Activated effector memory CD4-positive, alpha-beta T cell treated with anti-CD3 and anti-CD28 coated beads, Interleukin-2, amount 50 U/mL, for 16 hours (primary cell): ENCODE measurements at regions not wholly inside any gene's neighbourhood (a gene's known extent, or its start where the extent isn't known, plus 50 kb on each side); places are given as distances from the start of the nearest gene placed in this dataset.
"Not testable (repeated sequence)": the region's sequence is repeated elsewhere in the genome, so short reads cannot be mapped to it uniquely, and the experiment has no call there.

Experiments used
- DNase-seq: peaks from one replicate; pipeline ENCODE4 v3.0.0-alpha.2; 2020

DNA sequence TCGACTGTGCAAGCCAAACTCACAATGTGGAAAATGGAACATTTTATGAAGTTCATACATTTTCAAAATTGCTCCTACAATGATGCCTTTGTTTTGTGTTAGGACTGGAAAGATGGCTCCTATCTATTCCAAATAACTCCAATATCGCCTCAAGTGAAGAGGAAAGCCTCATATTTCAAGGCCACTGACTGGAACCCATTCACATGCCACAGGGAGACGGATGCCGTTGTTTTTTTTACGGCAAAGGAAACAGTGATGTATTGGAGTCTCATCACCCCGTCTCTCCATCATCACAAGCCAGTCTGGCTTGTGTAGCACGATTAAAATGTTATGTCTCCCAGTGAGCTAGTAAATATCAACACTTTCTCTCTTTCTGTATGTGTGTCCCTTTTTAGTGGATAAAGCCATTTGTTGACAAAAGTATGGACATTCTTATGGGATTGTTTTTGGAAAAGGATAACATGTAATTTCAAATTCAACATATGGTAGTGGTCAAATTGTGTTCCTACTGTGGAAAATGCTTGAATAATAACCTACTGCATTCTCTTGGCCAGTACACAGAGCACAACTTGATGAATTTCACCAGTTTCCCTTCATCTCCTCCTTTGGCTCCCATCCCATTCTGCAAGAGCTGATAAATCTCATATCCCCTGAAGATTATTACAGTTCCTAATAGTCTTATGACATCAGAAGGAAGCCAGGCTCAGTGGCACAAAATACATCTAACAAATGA lies 109.5 kb upstream of the PITRM1 start:
- no peak for DNase-seq

DNA sequence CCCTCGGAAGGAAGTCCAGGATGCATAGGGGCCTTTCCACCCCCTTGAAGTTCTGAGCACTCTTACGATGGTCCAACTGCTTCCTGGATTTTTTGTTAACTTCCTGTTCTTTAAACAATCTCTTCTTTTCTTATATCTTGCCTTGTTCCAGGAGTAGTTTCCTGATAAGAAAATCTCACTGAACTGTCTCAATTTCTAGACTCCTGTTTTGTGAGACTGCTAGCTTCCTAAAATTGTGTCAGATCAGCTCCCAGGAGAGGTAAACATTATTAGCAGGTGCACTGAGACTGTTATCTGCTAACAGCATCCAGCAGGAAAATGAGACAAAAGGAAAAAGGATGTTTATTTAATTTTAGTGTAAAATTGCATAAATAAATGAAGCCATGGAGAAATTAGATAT lies 106.2 kb upstream of the PITRM1 start:
- DNase-seq, result no peak

DNA sequence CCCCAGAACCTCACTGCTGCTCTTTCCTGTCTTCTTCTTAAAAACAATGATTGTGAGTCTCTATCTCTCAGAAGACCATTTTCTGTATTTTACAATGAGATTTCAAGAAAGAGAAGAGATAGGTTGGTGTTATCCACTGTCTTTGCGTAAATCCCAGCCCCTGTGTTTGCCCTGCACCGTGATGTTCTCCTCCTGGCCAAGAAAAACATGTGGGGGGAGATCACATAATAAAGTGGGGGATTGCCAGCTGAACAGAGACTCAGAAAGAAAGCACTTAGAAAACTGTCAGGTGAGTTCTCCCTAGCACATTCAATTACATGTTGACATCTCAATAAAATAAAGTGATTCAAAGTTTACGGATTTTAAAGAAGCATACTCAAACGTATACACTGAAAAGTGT lies 105.0 kb upstream of the PITRM1 start:
- no peak for DNase-seq

- no peak for DNase-seq
Observed at GRCh38 chr10:3274414-3274813, 101.8 kb upstream of the PITRM1 start.

- no peak for DNase-seq
Observed at GRCh38 chr10:3273966-3274365, 101.4 kb upstream of the PITRM1 start.

DNA sequence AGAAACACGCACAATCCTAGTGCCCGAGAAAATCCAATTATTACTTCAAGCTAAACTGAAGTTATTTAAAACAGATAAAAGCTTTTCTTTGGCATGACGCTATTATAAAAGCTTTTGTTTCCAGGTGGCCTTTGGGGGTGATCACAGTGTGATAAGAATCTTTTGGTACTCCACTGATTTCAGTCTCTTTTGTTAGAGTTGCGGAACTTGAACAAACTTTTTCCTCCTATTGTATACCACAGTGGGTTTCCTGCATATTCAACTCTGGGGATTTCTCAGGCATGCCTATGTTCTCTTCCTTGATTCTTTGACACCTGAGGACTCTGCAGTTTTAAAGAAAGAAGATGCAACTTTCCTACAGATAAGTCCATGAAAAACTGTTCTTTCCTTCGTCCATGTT lies 99.7 kb upstream of the PITRM1 start:
- no peak for DNase-seq

GRCh38 chr10:3271354-3272115 lies 99.0 kb upstream of the PITRM1 start:
- DNase-seq, result no peak

DNA sequence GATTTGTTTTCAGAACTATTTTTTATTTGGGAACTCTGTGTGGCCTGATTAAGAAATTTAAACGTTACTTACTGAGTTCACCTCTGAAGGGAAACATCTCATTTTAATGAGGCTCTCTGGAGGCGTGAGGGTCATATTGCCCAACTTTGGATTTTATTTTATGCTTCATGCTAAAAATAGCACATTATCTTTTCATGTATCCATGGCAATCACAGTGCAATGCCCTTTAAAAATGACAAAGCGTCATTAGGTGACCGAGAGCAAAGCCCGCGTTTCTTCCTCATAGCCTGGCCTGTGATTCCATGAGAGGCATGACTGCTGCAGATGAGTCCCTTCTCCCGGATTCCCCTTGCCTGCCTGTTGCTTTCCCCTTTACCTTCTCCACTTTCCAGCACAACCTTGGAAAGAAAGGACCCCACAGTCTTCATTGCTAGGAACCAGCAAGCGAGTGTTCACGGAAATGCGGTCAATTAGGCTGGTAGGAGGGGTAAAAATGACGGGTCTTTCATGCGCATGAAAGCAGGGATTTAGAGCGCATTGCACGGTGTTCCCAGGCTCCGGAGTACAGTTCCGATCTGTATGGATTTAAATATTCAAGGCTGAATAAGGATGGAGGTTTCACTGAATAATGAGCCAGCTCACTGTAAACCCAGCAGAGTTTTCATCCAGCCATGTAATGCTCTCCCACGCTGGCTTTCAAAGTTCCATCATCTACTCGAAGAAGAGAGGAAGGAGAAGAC lies 98.2 kb upstream of the PITRM1 start:
- DNase-seq, result no peak

- no peak for DNase-seq
Observed at GRCh38 chr10:3268025-3268424, 95.4 kb upstream of the PITRM1 start.

GRCh38 chr10:3265088-3265487 lies 92.5 kb upstream of the PITRM1 start:
- no peak for DNase-seq

GRCh38 chr10:3264161-3264761 lies 91.7 kb upstream of the PITRM1 start:
- no peak for DNase-seq

GRCh38 chr10:3263747-3264146 lies 91.2 kb upstream of the PITRM1 start:
- no peak for DNase-seq

DNA sequence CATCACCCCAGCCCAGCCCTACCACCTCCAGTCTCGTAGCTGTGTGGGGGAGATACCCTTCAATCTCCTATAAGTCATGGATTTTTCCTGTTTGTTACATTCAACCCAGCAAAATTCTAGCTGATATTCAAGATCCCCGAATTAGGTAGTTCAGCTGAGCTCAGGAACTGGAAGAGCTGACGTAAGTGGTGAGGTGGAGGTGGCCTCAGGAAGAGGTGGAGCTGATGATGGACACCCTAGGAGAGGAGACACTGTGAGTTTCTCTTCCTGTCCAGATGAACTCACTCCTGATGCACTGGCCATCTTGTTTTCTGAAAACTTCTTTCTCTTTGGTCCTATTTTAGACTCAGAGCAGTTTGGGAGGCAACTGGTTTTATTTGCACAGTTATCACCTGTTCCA lies 90.5 kb upstream of the PITRM1 start:
- no peak for DNase-seq

- DNase-seq, result no peak
Observed at GRCh38 chr10:3261921-3262320, 89.3 kb upstream of the PITRM1 start.

DNA sequence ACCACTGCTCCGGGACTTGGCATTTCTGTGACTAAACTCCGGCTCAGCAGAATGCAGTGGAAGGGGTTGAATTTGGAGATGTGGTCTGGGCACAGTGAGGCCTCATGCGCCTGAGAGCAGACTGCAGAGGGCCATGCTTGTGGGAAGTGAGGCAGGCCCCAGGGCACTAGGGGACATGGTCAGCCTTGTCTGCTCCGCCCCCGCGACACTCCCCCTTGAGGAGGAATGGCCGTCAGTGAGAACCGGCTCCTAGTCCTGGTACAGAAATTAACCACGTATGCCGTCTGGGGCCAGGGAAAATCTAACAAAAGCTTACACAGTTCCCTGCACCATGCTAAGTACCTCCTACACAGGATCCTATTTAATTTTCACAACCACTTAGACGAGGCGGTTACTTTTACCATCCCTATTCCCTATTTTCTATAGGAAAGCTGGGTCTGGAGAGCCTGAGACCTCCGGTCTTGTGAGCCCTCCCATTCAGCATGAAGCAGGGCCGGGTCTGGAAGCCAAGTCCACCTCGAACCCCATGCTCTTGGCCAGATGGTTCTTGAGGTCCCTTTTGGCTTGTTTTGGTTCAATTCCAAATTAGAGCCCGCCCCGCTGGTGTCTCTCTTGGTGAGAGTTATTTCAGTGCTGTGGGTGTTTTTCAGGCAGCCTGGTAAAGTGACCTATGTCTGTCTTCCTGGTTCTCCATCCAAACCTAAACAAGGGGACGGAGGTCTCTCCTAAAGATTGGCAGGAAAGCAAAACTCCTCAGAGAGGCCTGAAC lies 87.7 kb upstream of the PITRM1 start:
- DNase-seq, result no peak

DNA sequence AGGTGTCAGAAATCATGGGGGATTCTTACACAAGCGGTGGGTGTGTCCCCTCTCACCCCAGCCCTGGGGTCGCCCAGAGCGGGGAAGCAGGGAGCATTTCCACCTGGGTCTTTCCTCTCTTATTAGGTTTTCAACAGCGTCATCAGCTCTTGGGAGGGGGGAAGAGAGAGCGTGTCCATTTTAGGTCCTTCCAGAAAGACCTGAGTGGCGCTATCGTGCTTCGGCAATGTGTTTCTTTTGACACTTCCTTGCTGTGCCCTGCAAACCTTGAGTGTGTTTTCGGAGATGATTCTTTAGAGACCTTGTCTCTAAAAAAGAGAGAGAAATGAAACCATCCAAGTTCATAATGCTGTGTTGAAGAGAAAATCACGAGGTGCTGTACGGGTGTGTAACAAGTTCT lies 86.9 kb upstream of the PITRM1 start:
- DNase-seq, result no peak

GRCh38 chr10:3258394-3258793 lies 85.8 kb upstream of the PITRM1 start:
- no peak for DNase-seq

- DNase-seq, result no peak
Observed at GRCh38 chr10:3255616-3256015, 83.0 kb upstream of the PITRM1 start.

- no peak for DNase-seq
Observed at GRCh38 chr10:3255075-3255474, 82.5 kb upstream of the PITRM1 start.

GRCh38 chr10:3253974-3254373 lies 81.4 kb upstream of the PITRM1 start:
- DNase-seq, result not testable (repeated sequence)

- DNase-seq, result no peak
Observed at GRCh38 chr10:3251172-3251571, 78.6 kb upstream of the PITRM1 start.

- no peak for DNase-seq
Observed at GRCh38 chr10:3249307-3249889, 76.8 kb upstream of the PITRM1 start.
